Mucosa of descending colon (tissue), 3 donors: ENCODE measurements at regions not wholly inside any gene's neighbourhood (a gene's known extent, or its start where the extent isn't known, plus 50 kb on each side); places are given as distances from the start of the nearest gene placed in this dataset.

ENCODE experiments used
- ATAC-seq: fragments of 200-7000 bp; cut with Tn5 transposase; one replicate; pipeline ENCODE4 v1.9.1; 2020; ENCODE audit warnings: mild to moderate bottlenecking, moderate library complexity
- DNase-seq, 3 donors: peaks; one replicate each; pipeline ENCODE4 v3.0.0-alpha.2; 2020
- H3K36me3 ChIP-seq: fragments of 200-600 bp; one replicate; pipeline ENCODE4 v1.8.0; 2021; ENCODE audit warnings: low read depth, mild to moderate bottlenecking
- H3K4me1 ChIP-seq: fragments of 200-600 bp; one replicate; pipeline ENCODE4 v1.8.0; 2021; ENCODE audit warnings: low read depth, mild to moderate bottlenecking
- H3K4me3 ChIP-seq: fragments of 200-600 bp; one replicate; pipeline ENCODE4 v1.8.0; 2021; ENCODE audit warnings: mild to moderate bottlenecking
- H3K9me3 ChIP-seq: fragments of 200-600 bp; one replicate; pipeline ENCODE4 v1.8.0; 2021; ENCODE audit warnings: mild to moderate bottlenecking
- CTCF ChIP-seq: fragments of 200-600 bp; IDR thresholded peaks from one replicate; pipeline ENCODE4 v1.8.0; 2022; ENCODE audit warnings: antibody characterized with exemption, mild to moderate bottlenecking
- intact Hi-C, 2 donors: fragments of 100-400 bp; cut with DNase I in 1 of 2; cut with micrococcal nuclease in 1 of 2; formaldehyde crosslinking; loops; one replicate each; pipeline versions ENCODE4 v1.11.0 to v1.11.1; 2022; cut with DNase I, micrococcal nuclease
- donor health status: DM: no; HTN: no; CAD: no; lungs with moderate emphysema.
- donor health status: DM: no; HTN: no; CAD: no.
- donor health status: DM: no; HTN: yes; CAD: no.

- H3K4me1 ChIP-seq, result no peaks in the 10 kb centered on the region
- H3K9me3 ChIP-seq, result no peaks in the 10 kb centered on the region
- ATAC-seq (no peak), DNase-seq (no peak)
- no peak overlapping the region for H3K4me3 ChIP-seq
- TF ChIP-seq CTCF, result no peak
- no peaks in the 10 kb centered on the region for H3K36me3 ChIP-seq
- intact Hi-C loops, result no loop called here
Measured at GRCh38 chr5:61635271-61635670, 303.2 kb downstream of the ZSWIM6 start.

- ATAC-seq (no peak), DNase-seq (no peak)
- Histone ChIP-seq H3K9me3 (no peaks in the 10 kb centered on the region), H3K4me3 (no peak overlapping the region), H3K36me3 (no peaks in the 10 kb centered on the region), H3K4me1 (no peaks in the 10 kb centered on the region)
- TF ChIP-seq CTCF, result no peak
- intact Hi-C loops, result no loop called here
Measured at GRCh38 chr5:61637566-61637965, 305.5 kb downstream of the ZSWIM6 start.

- H3K4me1 ChIP-seq, result no peaks in the 10 kb centered on the region
- no peaks in the 10 kb centered on the region for H3K9me3 ChIP-seq
- TF ChIP-seq CTCF, result no peak
- H3K36me3 ChIP-seq, result no peaks in the 10 kb centered on the region
- H3K4me3 ChIP-seq, result no peak overlapping the region
- ATAC-seq, result no peak
- DNase-seq, result no peak
- intact Hi-C loops, result no loop called here
Measured at GRCh38 chr5:61638476-61638875, 306.4 kb downstream of the ZSWIM6 start.

GRCh38 chr5:61640179-61641021 is 308.3 kb downstream of the ZSWIM6 start:
- Histone ChIP-seq H3K4me1 (no peaks in the 10 kb centered on the region), H3K36me3 (no peaks in the 10 kb centered on the region), H3K4me3 (no peak overlapping the region), H3K9me3 (no peaks in the 10 kb centered on the region)
- DNase-seq, result no peak
- intact Hi-C loops, result no loop called here
- ATAC-seq, result no peak
- TF ChIP-seq CTCF, result no peak

GRCh38 chr5:61641748-61642565 is 309.9 kb downstream of the ZSWIM6 start:
- Histone ChIP-seq H3K9me3 (no peaks in the 10 kb centered on the region), H3K36me3 (no peaks in the 10 kb centered on the region), H3K4me3 (no peak overlapping the region), H3K4me1 (no peaks in the 10 kb centered on the region)
- intact Hi-C loops, result no loop called here
- DNase-seq (peak in 1 of 3 donors; percentile 29), ATAC-seq (peak; percentile 58)
- TF ChIP-seq CTCF, result no peak
